Omental fat pad (tissue), 3 donors: ENCODE measurements at regions not wholly inside any gene's neighbourhood (a gene's known extent, or its start where the extent isn't known, plus 50 kb on each side); places are given as distances from the start of the nearest gene placed in this dataset.

ENCODE experiments used
- ATAC-seq: fragments of 150-250 bp; one replicate; pipeline ENCODE4 v1.9.1; 2016; ENCODE audit warnings: mild to moderate bottlenecking, moderate library complexity; ENCODE audit not compliant: low FRiP score
- DNase-seq: peaks from one replicate; pipeline ENCODE4 v3.0.0-alpha.2; 2019; ENCODE audit warnings: low spot score
- TF ChIP-seq, protein P1 (sequence below), 3 donors: fragments of 450-650 bp; IDR thresholded peaks; one replicate each; pipeline ENCODE4 v1.5.1; 2016 to 2017; ENCODE audit warnings: antibody characterized with exemption in 3 of 3, mild to moderate bottlenecking in 3 of 3, moderate library complexity in 2 of 3

DNA sequence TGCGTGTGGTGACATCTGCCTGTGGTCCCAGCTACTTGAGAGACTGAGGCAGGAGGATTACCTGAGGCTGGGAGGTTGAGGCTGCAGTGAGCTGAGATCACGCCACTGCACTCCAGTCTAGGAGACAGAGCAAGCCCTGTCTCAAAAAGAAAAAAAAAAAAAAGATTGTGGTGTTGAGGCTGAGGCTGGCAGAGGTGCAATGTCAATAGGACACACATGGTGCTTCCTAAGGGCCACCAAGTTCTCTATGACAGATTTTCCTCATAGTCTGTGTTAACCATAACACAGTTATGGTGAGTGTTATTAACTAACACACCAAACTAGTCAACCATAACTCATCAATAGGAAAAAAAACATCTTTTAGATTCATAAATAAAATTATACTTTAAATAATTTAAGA lies 494.4 kb downstream of the TMX3 start:
- TF ChIP-seq, protein P1, sequence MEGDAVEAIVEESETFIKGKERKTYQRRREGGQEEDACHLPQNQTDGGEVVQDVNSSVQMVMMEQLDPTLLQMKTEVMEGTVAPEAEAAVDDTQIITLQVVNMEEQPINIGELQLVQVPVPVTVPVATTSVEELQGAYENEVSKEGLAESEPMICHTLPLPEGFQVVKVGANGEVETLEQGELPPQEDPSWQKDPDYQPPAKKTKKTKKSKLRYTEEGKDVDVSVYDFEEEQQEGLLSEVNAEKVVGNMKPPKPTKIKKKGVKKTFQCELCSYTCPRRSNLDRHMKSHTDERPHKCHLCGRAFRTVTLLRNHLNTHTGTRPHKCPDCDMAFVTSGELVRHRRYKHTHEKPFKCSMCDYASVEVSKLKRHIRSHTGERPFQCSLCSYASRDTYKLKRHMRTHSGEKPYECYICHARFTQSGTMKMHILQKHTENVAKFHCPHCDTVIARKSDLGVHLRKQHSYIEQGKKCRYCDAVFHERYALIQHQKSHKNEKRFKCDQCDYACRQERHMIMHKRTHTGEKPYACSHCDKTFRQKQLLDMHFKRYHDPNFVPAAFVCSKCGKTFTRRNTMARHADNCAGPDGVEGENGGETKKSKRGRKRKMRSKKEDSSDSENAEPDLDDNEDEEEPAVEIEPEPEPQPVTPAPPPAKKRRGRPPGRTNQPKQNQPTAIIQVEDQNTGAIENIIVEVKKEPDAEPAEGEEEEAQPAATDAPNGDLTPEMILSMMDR (IDR thresholded peaks at IDR 0.05) = no peak
- DNase-seq (no peak), ATAC-seq (no peak)

DNA sequence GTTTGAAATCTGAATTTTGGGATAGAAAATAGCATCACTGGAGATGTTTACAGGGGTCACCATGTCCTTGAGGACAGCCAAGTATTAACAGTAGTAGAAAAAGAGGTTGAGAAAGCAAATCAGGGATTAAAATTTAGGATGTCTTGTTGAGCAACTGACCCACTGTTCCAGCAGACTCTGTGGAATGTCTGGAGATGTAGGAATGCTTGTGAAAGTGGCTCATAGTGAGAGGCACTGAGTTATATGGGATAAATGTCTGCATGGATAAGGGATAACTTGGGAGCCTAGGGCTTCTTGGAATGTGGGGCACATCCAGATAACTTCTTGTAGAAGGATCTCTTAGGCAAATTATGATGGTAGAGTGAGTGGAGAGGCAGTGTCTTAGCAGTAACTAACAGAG lies 495.0 kb downstream of the TMX3 start:
- ATAC-seq = no peak
- TF ChIP-seq, protein P1 (IDR thresholded peaks at IDR 0.05) = no peak

DNA sequence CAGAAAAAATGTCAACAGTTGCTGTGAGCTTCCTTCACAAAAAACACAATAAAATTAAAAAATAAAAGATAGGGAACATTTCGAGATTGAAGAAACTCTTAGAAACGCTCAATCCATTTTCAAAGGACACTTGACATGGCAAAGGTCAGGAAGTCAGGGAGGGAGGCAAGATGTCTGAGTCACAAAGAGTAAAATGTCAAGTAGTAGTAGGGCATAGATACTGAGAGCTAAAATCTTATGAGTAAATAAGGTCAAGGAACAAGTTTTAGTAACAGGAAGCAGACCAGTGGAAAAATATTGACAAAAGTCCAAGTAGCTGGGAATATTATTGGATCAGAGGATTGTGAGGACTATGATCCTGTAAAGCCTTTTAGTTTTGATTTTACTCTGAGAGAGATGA lies 495.6 kb downstream of the TMX3 start:
- DNase-seq (no peak), ATAC-seq (no peak)
- TF ChIP-seq, protein P1 (IDR thresholded peaks at IDR 0.05) = no peak

More for the DNA sequence above, 495.0 kb downstream of the TMX3 start:
- no peak for DNase-seq

DNA sequence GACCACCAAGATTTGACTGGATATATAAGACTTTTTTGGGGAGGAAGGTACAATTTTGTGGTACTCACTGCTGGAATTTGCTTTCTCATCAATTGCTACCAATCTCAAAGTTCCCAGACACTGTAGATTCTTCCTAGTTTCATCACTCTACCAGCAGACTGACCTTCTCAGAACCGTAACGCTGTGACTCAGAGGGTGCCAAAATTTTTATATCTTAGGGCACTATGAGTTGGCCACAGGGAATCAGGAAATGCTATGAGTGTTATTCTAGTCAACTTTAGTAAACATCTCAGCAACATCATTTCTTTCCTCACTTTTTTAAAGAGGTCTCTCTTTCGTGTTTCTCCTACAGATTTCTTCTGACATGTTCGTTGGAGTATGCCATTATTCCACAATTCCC lies 499.0 kb downstream of the TMX3 start:
- TF ChIP-seq, protein P1 (IDR thresholded peaks at IDR 0.05) = no peak
- ATAC-seq = no peak
- DNase-seq = no peak

DNA sequence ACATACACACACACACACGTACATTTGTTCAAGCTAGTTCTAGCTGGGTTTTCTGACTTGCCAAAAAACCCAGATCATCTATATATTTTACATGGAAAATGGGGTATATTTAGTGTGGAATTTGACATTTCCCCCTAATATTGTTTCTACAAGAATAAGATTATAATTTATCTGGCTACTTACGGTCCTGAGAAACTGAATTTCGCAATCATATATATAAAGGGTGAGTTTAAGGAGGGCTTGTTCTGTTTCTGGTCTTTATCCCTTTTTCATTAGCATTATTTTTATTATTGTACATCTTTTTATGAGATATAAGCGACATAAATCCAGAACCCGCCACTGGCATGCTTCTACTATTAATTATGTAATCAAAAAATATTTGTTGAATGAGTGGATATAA lies 528.9 kb downstream of the TMX3 start:
- DNase-seq = no peak
- TF ChIP-seq, protein P1 (IDR thresholded peaks at IDR 0.05) = no peak
- ATAC-seq = no peak

DNA sequence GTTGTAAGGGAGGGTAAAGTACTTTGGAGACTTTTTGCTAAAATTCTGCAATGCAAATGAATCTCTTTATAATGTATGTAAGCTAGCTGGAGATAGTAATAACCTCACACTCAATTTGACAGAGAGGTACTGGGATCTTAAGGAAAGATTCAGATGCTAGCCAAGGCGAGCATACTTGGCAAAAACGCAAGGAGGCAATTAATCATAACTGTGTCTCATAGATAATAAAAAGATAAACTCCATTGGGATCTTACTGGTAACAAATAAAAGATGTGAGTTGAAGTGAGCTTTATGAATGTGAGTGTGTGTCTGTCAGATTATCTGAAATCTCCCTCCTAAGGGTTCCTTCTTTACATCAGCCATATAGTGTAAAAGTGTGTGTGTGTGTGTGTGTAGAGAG lies 533.0 kb downstream of the TMX3 start:
- TF ChIP-seq, protein P1 (IDR thresholded peaks at IDR 0.05) = no peak
- ATAC-seq (no peak), DNase-seq (no peak)

DNA sequence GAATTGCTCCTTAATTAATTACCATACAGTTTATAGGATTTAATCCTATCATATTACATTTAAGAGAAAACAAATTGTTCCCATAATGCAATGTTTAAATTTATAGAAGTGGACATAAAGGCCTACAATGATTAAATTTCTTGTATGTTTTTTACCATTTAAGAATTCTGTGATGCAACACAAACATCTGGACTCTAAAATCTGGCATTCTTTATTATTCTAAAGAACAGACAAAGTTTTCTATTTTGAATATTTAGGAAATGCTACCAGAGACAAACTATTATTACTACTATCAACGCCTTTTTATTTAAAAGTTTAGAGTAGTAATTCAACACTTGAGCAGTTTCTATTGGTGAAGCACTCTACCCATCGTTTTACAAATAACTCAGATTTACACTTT lies 535.1 kb downstream of the TMX3 start:
- ATAC-seq (no peak), DNase-seq (no peak)
- TF ChIP-seq, protein P1 (IDR thresholded peaks at IDR 0.05) = no peak
